ENCODE measurements at regions not wholly inside any gene's neighbourhood (a gene's known extent, or its start where the extent isn't known, plus 50 kb on each side); places are given as distances from the start of the nearest gene placed in this dataset.

- Histone ChIP-seq H3K9me3 (ENCODE audit: control insufficient read depth, low read depth, low read length) (no peaks in the 10 kb centered on the region), H4K8ac (replicated peaks; ENCODE audit: insufficient read length, low read depth, low read length) (no peak overlapping the region), H3K56ac (ENCODE audit: insufficient read length, low read depth, low read length) (no peak overlapping the region), H3K9ac (ENCODE audit: extremely low read depth, insufficient read length, low read length) (no peak overlapping the region), H4K5ac (ENCODE audit: insufficient read length, low read depth, low read length) (no peak overlapping the region), H2BK120ac (ENCODE audit: low read depth, low read length, poor library complexity, severe bottlenecking) (no peak overlapping the region), H3K4me2 (ENCODE audit: insufficient read depth, insufficient read length, low read length) (no peak overlapping the region), H3K27ac (ENCODE audit: insufficient read length, low read depth, low read length) (no peak overlapping the region), H3T11ph (ENCODE audit: low read length) (no peak overlapping the region), H2AFZ (ENCODE audit: low read length) (no peak overlapping the region), H2BK12ac (ENCODE audit: insufficient read length, low read depth, low read length) (no peak overlapping the region), H4K91ac (ENCODE audit: insufficient read length, low read depth, low read length) (no peak overlapping the region), H2BK5ac (ENCODE audit: insufficient read length, low read length) (no peak overlapping the region), H3K14ac (ENCODE audit: insufficient read depth, low read length) (no peak overlapping the region), H2AK5ac (ENCODE audit: insufficient read length, low read length) (no peak overlapping the region), H3K27me3 (ENCODE audit: insufficient read depth, low read length) (no peaks in the 10 kb centered on the region), H2BK20ac (ENCODE audit: low read depth, low read length, poor library complexity, severe bottlenecking) (no peak overlapping the region), H3K23ac (ENCODE audit: insufficient read length, low read depth, low read length) (no peak overlapping the region), H3K79me2 (ENCODE audit: insufficient read depth, low read length) (no peaks in the 10 kb centered on the region), H3K18ac (ENCODE audit: insufficient read length, low read depth, low read length) (no peak overlapping the region), H2BK15ac (ENCODE audit: low read depth, low read length) (no peak overlapping the region), H3K4me1 (ENCODE audit: insufficient read depth, low read length) (no peaks in the 10 kb centered on the region), H3K79me1 (ENCODE audit: insufficient read depth, low read depth, low read length, poor library complexity, severe bottlenecking) (no peaks in the 10 kb centered on the region), H3K23me2 (ENCODE audit: insufficient read length, low read depth, low read length, poor library complexity, severe bottlenecking) (no peaks in the 10 kb centered on the region), H4K20me1 (ENCODE audit: control insufficient read depth, insufficient read depth, insufficient read length) (no peaks in the 10 kb centered on the region), H3K4ac (ENCODE audit: low read depth, low read length) (no peak overlapping the region)
- Mint-ChIP-seq H3K9me3 (no peaks in the 10 kb centered on the region), H3K27me3 (ENCODE audit: low read depth) (no peaks in the 10 kb centered on the region), H3K4me3 (no peak overlapping the region), H3K27ac (no peak overlapping the region), H3K36me3 (ENCODE audit: insufficient read depth in 1 of 3, low read depth in 3 of 3) (no peaks in the 10 kb centered on the region), H3K4me1 (peaks cover 3 to 4% of the 10 kb centered on the region in 2 experiments; a peak in 2 of 4 replicates)
- no peak for TF ChIP-seq CTCF (conservative IDR thresholded peaks at IDR 0.05)
- DNase-seq: no peak
These were observed 864.5 kb upstream of the MAN1A1 start for GRCh38 chr6:120214088-120214499.

Measured in H9 (cell line).